HCT116 (cell line): ENCODE measurements at regions not wholly inside any gene's neighbourhood (a gene's known extent, or its start where the extent isn't known, plus 50 kb on each side); places are given as distances from the start of the nearest gene placed in this dataset.

Experiments
- ATF3 ChIP-seq: IDR thresholded peaks from 2 replicates; pipeline ENCODE4 v1.6.1; 2012
- CEBPB ChIP-seq: IDR thresholded peaks from 2 replicates; pipeline ENCODE4 v1.6.1; 2012; ENCODE audit warnings: low read depth
- CTCF ChIP-seq, 3 experiments: fragments of 200-600 bp in 1 of 3; sonication (generic) in 1 of 3; IDR thresholded peaks in 2 of 3; conservative IDR thresholded peaks in 1 of 3; 2 replicates each; pipeline ENCODE4 v1.5.1; 2012 to 2017; ENCODE audit warnings: low read depth in 2 of 3, low read length in 2 of 3, antibody characterized with exemption in 1 of 3, borderline replicate concordance in 1 of 3, control low read depth in 1 of 3, mild to moderate bottlenecking in 1 of 3, mixed read lengths in 1 of 3, mixed run types in 1 of 3, moderate library complexity in 1 of 3; ENCODE audit not compliant: insufficient read depth in 1 of 3
- ELF1 ChIP-seq: IDR thresholded peaks from 2 replicates; pipeline ENCODE4 v1.6.1; 2012; ENCODE audit warnings: low read depth, borderline replicate concordance
- EZH2 ChIP-seq: fragments of 200-600 bp; sonication (generic); IDR thresholded peaks from 2 replicates; pipeline ENCODE4 v1.6.1; 2017; ENCODE audit warnings: antibody characterized with exemption, mixed run types
- MAX ChIP-seq: IDR thresholded peaks from 2 replicates; pipeline ENCODE4 v1.6.1; 2012
- POLR2A ChIP-seq: IDR thresholded peaks from 2 replicates; pipeline ENCODE4 v1.7.0; 2011; ENCODE audit warnings: borderline replicate concordance; ENCODE audit not compliant: insufficient read depth, insufficient read length; ENCODE audit errors: extremely low read depth
- POLR2AphosphoS5 ChIP-seq: IDR thresholded peaks from 2 replicates; pipeline ENCODE4 v1.6.1; 2011; ENCODE audit warnings: mild to moderate bottlenecking, low read depth, low read length, moderate library complexity
- RAD21 ChIP-seq: IDR thresholded peaks from 2 replicates; pipeline ENCODE4 v1.6.1; 2012; ENCODE audit warnings: low read depth, mild to moderate bottlenecking
- YY1 ChIP-seq: IDR thresholded peaks from 2 replicates; pipeline ENCODE4 v1.6.1; 2011; ENCODE audit warnings: low read length, low read depth, moderate library complexity, mild to moderate bottlenecking; ENCODE audit not compliant: insufficient replicate concordance; ENCODE audit errors: extremely low read depth
- ZBTB33 ChIP-seq: IDR thresholded peaks from 2 replicates; pipeline ENCODE4 v1.6.1; 2011; ENCODE audit warnings: mild to moderate bottlenecking, low read length, moderate library complexity; ENCODE audit not compliant: insufficient replicate concordance; ENCODE audit errors: extremely low read depth
- TF ChIP-seq, protein P1 (sequence below): IDR thresholded peaks from 2 replicates; pipeline ENCODE4 v1.6.1; 2012; ENCODE audit warnings: low read depth

- no peak for TF ChIP-seq YY1
- TF ChIP-seq CTCF (IDR thresholded peaks at IDR 0.05 in 2 of 3, conservative IDR thresholded peaks at IDR 0.05 in 1 of 3; ENCODE audit: borderline replicate concordance in 1 of 3, insufficient read depth in 1 of 3, low read depth in 2 of 3, low read length in 2 of 3): no peak
- TF ChIP-seq, protein P1, sequence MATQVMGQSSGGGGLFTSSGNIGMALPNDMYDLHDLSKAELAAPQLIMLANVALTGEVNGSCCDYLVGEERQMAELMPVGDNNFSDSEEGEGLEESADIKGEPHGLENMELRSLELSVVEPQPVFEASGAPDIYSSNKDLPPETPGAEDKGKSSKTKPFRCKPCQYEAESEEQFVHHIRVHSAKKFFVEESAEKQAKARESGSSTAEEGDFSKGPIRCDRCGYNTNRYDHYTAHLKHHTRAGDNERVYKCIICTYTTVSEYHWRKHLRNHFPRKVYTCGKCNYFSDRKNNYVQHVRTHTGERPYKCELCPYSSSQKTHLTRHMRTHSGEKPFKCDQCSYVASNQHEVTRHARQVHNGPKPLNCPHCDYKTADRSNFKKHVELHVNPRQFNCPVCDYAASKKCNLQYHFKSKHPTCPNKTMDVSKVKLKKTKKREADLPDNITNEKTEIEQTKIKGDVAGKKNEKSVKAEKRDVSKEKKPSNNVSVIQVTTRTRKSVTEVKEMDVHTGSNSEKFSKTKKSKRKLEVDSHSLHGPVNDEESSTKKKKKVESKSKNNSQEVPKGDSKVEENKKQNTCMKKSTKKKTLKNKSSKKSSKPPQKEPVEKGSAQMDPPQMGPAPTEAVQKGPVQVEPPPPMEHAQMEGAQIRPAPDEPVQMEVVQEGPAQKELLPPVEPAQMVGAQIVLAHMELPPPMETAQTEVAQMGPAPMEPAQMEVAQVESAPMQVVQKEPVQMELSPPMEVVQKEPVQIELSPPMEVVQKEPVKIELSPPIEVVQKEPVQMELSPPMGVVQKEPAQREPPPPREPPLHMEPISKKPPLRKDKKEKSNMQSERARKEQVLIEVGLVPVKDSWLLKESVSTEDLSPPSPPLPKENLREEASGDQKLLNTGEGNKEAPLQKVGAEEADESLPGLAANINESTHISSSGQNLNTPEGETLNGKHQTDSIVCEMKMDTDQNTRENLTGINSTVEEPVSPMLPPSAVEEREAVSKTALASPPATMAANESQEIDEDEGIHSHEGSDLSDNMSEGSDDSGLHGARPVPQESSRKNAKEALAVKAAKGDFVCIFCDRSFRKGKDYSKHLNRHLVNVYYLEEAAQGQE: no peak
- TF ChIP-seq EZH2: no peak
- TF ChIP-seq POLR2A: no peak
- no peak for TF ChIP-seq RAD21
- TF ChIP-seq MAX: no peak
- no peak for TF ChIP-seq ATF3
- no peak for TF ChIP-seq POLR2AphosphoS5
- TF ChIP-seq CEBPB: no peak
- no peak for TF ChIP-seq ZBTB33
- TF ChIP-seq ELF1: no peak
Measured at GRCh38 chr10:91570220-91570619, 62.7 kb downstream of the PPP1R3C start.
